ENCODE measurements at regions not wholly inside any gene's neighbourhood (a gene's known extent, or its start where the extent isn't known, plus 50 kb on each side); places are given as distances from the start of the nearest gene placed in this dataset.

GRCh38 chr4:37763831-37764230 is 62.7 kb upstream of the PGM2 start:
- no peak overlapping the region for H3K4me2 ChIP-seq (replicated peaks; ENCODE audit: extremely low read depth, low read length, poor library complexity, severe bottlenecking)
- no peak overlapping the region for H2AFZ ChIP-seq (ENCODE audit: insufficient read depth, low read depth, low read length, poor library complexity, severe bottlenecking)
- H3K27me3 ChIP-seq (ENCODE audit: control insufficient read depth in 2 of 2, insufficient read depth in 2 of 2, low read length in 2 of 2), result no peaks in the 10 kb centered on the region
- peaks cover 51% of the 10 kb centered on the region for H3K4me1 Mint-ChIP-seq
- H3K27ac Mint-ChIP-seq, result no peak overlapping the region
- H3K27me3 Mint-ChIP-seq (ENCODE audit: low read depth in 3 of 3), result peaks cover 0 to 2% (median 0%) of the 10 kb centered on the region in 3 donors
- DNase-seq, result no peak
- no peak overlapping the region for H3K9ac ChIP-seq (ENCODE audit: insufficient read depth, low read length, poor library complexity, severe bottlenecking)
- 89% methylated on average over 3 of the region's 4 CpGs for WGBS (ENCODE audit: insufficient coverage)
- intact Hi-C loops (cut with micrococcal nuclease), result no loop called here
- no peaks in the 10 kb centered on the region for H3K9me3 ChIP-seq (replicated peaks in 1 of 2; ENCODE audit: control insufficient read depth in 1 of 2, insufficient read depth in 1 of 2, low read length in 2 of 2)
- H4K20me1 ChIP-seq (ENCODE audit: insufficient read depth, low read length), result no peaks in the 10 kb centered on the region
- no peaks in the 10 kb centered on the region for H3K36me3 ChIP-seq (replicated peaks in 1 of 2; ENCODE audit: control insufficient read depth in 1 of 2, insufficient read depth in 2 of 2, low read length in 2 of 2)
- TF ChIP-seq, protein P1, sequence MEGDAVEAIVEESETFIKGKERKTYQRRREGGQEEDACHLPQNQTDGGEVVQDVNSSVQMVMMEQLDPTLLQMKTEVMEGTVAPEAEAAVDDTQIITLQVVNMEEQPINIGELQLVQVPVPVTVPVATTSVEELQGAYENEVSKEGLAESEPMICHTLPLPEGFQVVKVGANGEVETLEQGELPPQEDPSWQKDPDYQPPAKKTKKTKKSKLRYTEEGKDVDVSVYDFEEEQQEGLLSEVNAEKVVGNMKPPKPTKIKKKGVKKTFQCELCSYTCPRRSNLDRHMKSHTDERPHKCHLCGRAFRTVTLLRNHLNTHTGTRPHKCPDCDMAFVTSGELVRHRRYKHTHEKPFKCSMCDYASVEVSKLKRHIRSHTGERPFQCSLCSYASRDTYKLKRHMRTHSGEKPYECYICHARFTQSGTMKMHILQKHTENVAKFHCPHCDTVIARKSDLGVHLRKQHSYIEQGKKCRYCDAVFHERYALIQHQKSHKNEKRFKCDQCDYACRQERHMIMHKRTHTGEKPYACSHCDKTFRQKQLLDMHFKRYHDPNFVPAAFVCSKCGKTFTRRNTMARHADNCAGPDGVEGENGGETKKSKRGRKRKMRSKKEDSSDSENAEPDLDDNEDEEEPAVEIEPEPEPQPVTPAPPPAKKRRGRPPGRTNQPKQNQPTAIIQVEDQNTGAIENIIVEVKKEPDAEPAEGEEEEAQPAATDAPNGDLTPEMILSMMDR (IDR thresholded peaks at IDR 0.05), result no peak
- peaks cover 54 to 56% of the 10 kb centered on the region in 2 donors for H3K4me1 ChIP-seq (ENCODE audit: control insufficient read depth in 1 of 2, insufficient read depth in 2 of 2, low read length in 2 of 2)
- H3K4me3 ChIP-seq (replicated peaks in 1 of 3; ENCODE audit: low read depth in 2 of 3, low read length in 3 of 3), result no peak overlapping the region
- peaks cover 0 to 2% (median 0%) of the 10 kb centered on the region in 7 donors for H3K9me3 Mint-ChIP-seq
- peaks cover 0 to 4% of the 10 kb centered on the region in 2 donors for H3K36me3 Mint-ChIP-seq
- no peaks in the 10 kb centered on the region for H3K79me2 ChIP-seq (ENCODE audit: insufficient read depth, low read length)
- no peak overlapping the region for H3K4me3 Mint-ChIP-seq
- no peak overlapping the region for H3K27ac ChIP-seq (ENCODE audit: low read depth in 1 of 2, low read length in 2 of 2)

- H3K9ac ChIP-seq (ENCODE audit: insufficient read depth, low read length, poor library complexity, severe bottlenecking), result no peak overlapping the region
- H3K36me3 ChIP-seq (replicated peaks in 1 of 2; ENCODE audit: control insufficient read depth in 1 of 2, insufficient read depth in 2 of 2, low read length in 2 of 2), result no peaks in the 10 kb centered on the region
- peak overlapping the region; percentile 51 to 92 (median 89) for H3K27ac Mint-ChIP-seq
- peak overlapping the region in 1 of 2 donors; percentile 62 for H3K27ac ChIP-seq (ENCODE audit: low read depth in 1 of 2, low read length in 2 of 2)
- H3K9me3 Mint-ChIP-seq, result no peaks in the 10 kb centered on the region
- TF ChIP-seq, protein P1 (IDR thresholded peaks at IDR 0.05), result no peak
- H3K4me1 ChIP-seq (ENCODE audit: control insufficient read depth in 1 of 2, insufficient read depth in 2 of 2, low read length in 2 of 2), result peaks cover 62 to 65% of the 10 kb centered on the region in 2 donors
- peak; percentile 14 to 24 (median 17) for DNase-seq
- no peaks in the 10 kb centered on the region for H3K9me3 ChIP-seq (replicated peaks in 1 of 2; ENCODE audit: control insufficient read depth in 1 of 2, insufficient read depth in 1 of 2, low read length in 2 of 2)
- peaks cover 53% of the 10 kb centered on the region for H3K4me1 Mint-ChIP-seq
- peak overlapping the region; percentile 24 to 78 for H3K4me3 Mint-ChIP-seq
- H2AFZ ChIP-seq (ENCODE audit: insufficient read depth, low read depth, low read length, poor library complexity, severe bottlenecking), result peak overlapping the region; percentile 37
- H4K20me1 ChIP-seq (ENCODE audit: insufficient read depth, low read length), result no peaks in the 10 kb centered on the region
- WGBS (ENCODE audit: insufficient coverage), result no CpG with 5 or more reads among the region's 4 CpGs
- peak overlapping the region; percentile 67 for H3K4me2 ChIP-seq (replicated peaks; ENCODE audit: extremely low read depth, low read length, poor library complexity, severe bottlenecking)
- peak overlapping the region in 2 of 3 experiments; percentile 25 to 59 for H3K4me3 ChIP-seq (replicated peaks in 1 of 3; ENCODE audit: low read depth in 2 of 3, low read length in 3 of 3)
- H3K79me2 ChIP-seq (ENCODE audit: insufficient read depth, low read length), result no peaks in the 10 kb centered on the region
- H3K27me3 ChIP-seq (ENCODE audit: control insufficient read depth in 2 of 2, insufficient read depth in 2 of 2, low read length in 2 of 2), result no peaks in the 10 kb centered on the region
- intact Hi-C loops (cut with micrococcal nuclease), result no loop called here
- peaks cover 0 to 4% of the 10 kb centered on the region in 2 donors for H3K36me3 Mint-ChIP-seq
- peaks cover 0 to 2% (median 0%) of the 10 kb centered on the region in 3 donors for H3K27me3 Mint-ChIP-seq (ENCODE audit: low read depth in 3 of 3)
Measured at GRCh38 chr4:37762991-37763368, 63.5 kb upstream of the PGM2 start.

All from CD14-positive monocyte (primary cell).